GM12874 (cell line): ENCODE measurements at regions not wholly inside any gene's neighbourhood (a gene's known extent, or its start where the extent isn't known, plus 50 kb on each side); places are given as distances from the start of the nearest gene placed in this dataset.

ENCODE experiments used
- CTCF ChIP-seq: IDR thresholded peaks from 2 replicates; pipeline ENCODE4 v1.5.1; 2011; ENCODE audit warnings: low read depth, mild to moderate bottlenecking, control low read depth, low read length, moderate library complexity; ENCODE audit not compliant: insufficient read depth

DNA sequence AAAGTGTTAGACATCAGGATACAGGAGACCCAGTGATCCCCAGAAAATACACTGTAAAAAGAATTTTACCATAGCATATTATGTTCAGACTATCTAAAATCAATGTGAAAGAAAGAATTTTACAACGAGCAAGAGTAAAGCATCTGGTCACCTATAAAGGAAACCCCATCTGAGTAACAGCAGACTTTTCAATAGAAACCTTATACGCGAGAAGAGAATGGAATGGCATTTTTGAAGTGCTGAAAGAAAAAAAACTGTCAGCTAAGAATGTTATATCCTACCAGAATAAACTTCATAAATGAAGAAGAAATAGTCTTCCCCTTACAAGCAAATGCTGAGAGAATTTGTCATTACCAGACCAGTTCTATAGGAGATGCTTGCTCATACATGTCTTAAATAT is 532.1 kb upstream of the NR5A2 start:
- TF ChIP-seq CTCF, result no peak

DNA sequence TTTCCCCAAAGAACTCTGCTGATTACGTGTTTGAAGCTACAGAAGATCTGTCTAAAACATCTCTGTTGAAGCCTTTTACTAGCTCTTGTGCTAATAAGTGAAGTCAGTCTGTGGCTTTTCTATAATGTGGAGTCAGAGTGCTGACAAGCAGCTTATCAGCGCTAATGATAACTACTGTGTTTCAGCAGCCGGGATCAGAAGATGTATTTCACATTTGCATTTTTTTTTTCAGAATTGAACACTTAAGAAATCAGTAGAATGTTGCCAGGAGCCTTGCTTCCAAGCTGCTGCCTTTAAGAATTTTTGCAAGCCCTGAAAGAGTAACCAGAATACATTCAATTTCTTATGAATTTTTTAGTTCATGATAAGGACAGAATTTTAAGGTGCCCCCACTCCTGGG is 519.4 kb upstream of the NR5A2 start:
- no peak for TF ChIP-seq CTCF

DNA sequence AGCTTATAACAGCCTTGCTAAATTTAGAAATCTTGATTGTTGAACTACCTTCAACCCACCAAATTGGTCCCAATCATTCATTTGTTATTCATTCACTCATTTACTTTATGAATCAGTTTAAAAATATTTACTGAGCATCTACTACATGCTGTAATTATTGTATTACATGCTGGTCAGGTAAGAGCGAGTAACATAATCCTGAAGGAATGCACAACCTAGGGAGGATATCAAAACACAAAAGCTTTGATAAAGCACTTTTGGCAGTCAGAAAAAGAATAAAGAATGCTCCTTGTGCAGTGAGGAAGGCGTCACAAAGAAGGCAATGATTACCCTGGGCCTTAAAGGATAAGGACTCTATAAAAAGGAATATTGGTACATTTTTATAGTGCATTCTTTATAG is 518.9 kb upstream of the NR5A2 start:
- no peak for TF ChIP-seq CTCF

DNA sequence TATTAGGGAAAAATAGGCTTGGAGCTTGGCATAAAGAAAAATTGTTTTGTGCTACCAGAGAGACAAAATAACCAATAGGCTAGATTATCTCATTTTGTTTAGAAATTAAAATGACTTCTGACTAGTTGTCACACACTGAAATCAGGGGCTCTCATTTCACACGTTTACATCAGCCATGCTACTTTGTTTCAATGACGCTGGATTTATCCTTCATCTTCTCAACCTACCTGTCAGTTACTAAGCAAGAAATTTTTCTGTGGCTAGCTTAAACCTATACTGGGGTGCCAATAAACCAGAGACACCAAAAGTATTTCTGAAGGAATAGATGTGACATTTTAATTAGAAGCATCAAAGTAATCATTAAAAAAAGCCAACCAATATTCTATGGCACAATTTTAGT is 518.1 kb upstream of the NR5A2 start:
- no peak for TF ChIP-seq CTCF

GRCh38 chr1:199510314-199510713 is 517.2 kb upstream of the NR5A2 start:
- TF ChIP-seq CTCF, result no peak

- no peak for TF ChIP-seq CTCF
These were observed 515.3 kb upstream of the NR5A2 start for GRCh38 chr1:199512037-199512710.

GRCh38 chr1:199515261-199515660 is 512.2 kb upstream of the NR5A2 start:
- no peak for TF ChIP-seq CTCF
